Thymus (tissue), 11 donors: ENCODE measurements at regions not wholly inside any gene's neighbourhood (a gene's known extent, or its start where the extent isn't known, plus 50 kb on each side); places are given as distances from the start of the nearest gene placed in this dataset.
A peak's percentile ranks its signal among the peaks of the same experiment; 100 is the strongest.

Experiments used
- DNase-seq, 9 donors: peaks; one replicate each; pipeline ENCODE4 v3.0.0-alpha.2; 2013; ENCODE audit warnings: low spot score in 9 of 9, low read depth in 6 of 9, missing footprints in 1 of 9
- H3K27ac ChIP-seq, 2 donors: one replicate each; pipeline ENCODE4 v1.5.1; 2013; ENCODE audit warnings: control low read depth in 1 of 2, low read depth in 1 of 2, low read length in 1 of 2, mild to moderate bottlenecking in 1 of 2, moderate library complexity in 1 of 2
- H3K27me3 ChIP-seq, 2 donors: one replicate each; pipeline ENCODE4 v1.5.1; 2013; ENCODE audit warnings: low read length in 1 of 2; ENCODE audit not compliant: control insufficient read depth in 2 of 2, insufficient read depth in 1 of 2
- H3K36me3 ChIP-seq, 2 donors: one replicate each; pipeline ENCODE4 v1.5.1; 2013; ENCODE audit warnings: low read length in 1 of 2, mild to moderate bottlenecking in 1 of 2, moderate library complexity in 1 of 2; ENCODE audit not compliant: control insufficient read depth in 2 of 2, insufficient read depth in 2 of 2
- H3K4me1 ChIP-seq, 2 donors: one replicate each; pipeline ENCODE4 v1.5.1; 2013; ENCODE audit warnings: low read length in 2 of 2; ENCODE audit not compliant: control insufficient read depth in 2 of 2, insufficient read depth in 2 of 2
- H3K4me3 ChIP-seq, 2 donors: one replicate each; pipeline ENCODE4 v1.5.1; 2013; ENCODE audit warnings: low read length in 2 of 2, control low read depth in 1 of 2, mild to moderate bottlenecking in 1 of 2
- H3K9me3 ChIP-seq, 2 donors: one replicate each; pipeline ENCODE4 v1.5.1; 2013; ENCODE audit warnings: low read length in 1 of 2, mild to moderate bottlenecking in 1 of 2; ENCODE audit not compliant: control insufficient read depth in 2 of 2, insufficient read depth in 1 of 2
- WGBS: extraction: QIAGEN DNeasy Blood & Tissue Kit; methylation state at CpG from one replicate; pipeline ENCODE4 v1.1.7; 2013; 5-methylcytosine and 5-hydroxymethylcytosine counted together
- donor health status: healthy.

- no peaks in the 10 kb centered on the region for H3K36me3 ChIP-seq
- no peak overlapping the region for H3K4me3 ChIP-seq
- H3K27ac ChIP-seq: no peak overlapping the region
- H3K9me3 ChIP-seq: no peaks in the 10 kb centered on the region
- 95% methylated on average over 2 of the region's 2 CpGs for WGBS
- no peak for DNase-seq
- H3K4me1 ChIP-seq: no peaks in the 10 kb centered on the region
- H3K27me3 ChIP-seq: no peaks in the 10 kb centered on the region
Measured at GRCh38 chr11:114758627-114759026, 80.3 kb downstream of the NXPE2 start.

- WGBS: 5% methylated on average over 4 of the region's 4 CpGs
- Histone ChIP-seq H3K27me3 (no peaks in the 10 kb centered on the region), H3K9me3 (no peaks in the 10 kb centered on the region), H3K4me1 (no peaks in the 10 kb centered on the region), H3K27ac (no peak overlapping the region), H3K36me3 (no peaks in the 10 kb centered on the region), H3K4me3 (no peak overlapping the region)
- DNase-seq: peak in 1 of 9 donors; percentile 5
Measured at GRCh38 chr11:114762408-114762807, 84.1 kb downstream of the NXPE2 start.

- H3K27ac ChIP-seq: no peak overlapping the region
- H3K4me3 ChIP-seq: no peak overlapping the region
- no peaks in the 10 kb centered on the region for H3K9me3 ChIP-seq
- H3K36me3 ChIP-seq: no peaks in the 10 kb centered on the region
- no peaks in the 10 kb centered on the region for H3K27me3 ChIP-seq
- no peak for DNase-seq
- 92% methylated on average over 2 of the region's 2 CpGs for WGBS
- H3K4me1 ChIP-seq: no peaks in the 10 kb centered on the region
Measured at GRCh38 chr11:114764563-114764962, 86.2 kb downstream of the NXPE2 start.

- Histone ChIP-seq H3K36me3 (no peaks in the 10 kb centered on the region), H3K4me1 (no peaks in the 10 kb centered on the region), H3K4me3 (no peak overlapping the region), H3K9me3 (no peaks in the 10 kb centered on the region), H3K27me3 (no peaks in the 10 kb centered on the region), H3K27ac (no peak overlapping the region)
- no peak for DNase-seq
- WGBS: 86% methylated on average over 2 of the region's 2 CpGs
Measured at GRCh38 chr11:114771172-114771571, 92.8 kb downstream of the NXPE2 start.

GRCh38 chr11:114773541-114774338, 95.4 kb downstream of the NXPE2 start:
- H3K36me3 ChIP-seq: no peaks in the 10 kb centered on the region
- 70% methylated on average over 8 of the region's 8 CpGs for WGBS
- no peaks in the 10 kb centered on the region for H3K9me3 ChIP-seq
- no peaks in the 10 kb centered on the region for H3K4me1 ChIP-seq
- no peak overlapping the region for H3K4me3 ChIP-seq
- H3K27me3 ChIP-seq: no peaks in the 10 kb centered on the region
- H3K27ac ChIP-seq: no peak overlapping the region
- no peak for DNase-seq

- 55% methylated on average over 19 of the region's 19 CpGs for WGBS
- Histone ChIP-seq H3K27me3 (no peaks in the 10 kb centered on the region), H3K9me3 (no peaks in the 10 kb centered on the region), H3K27ac (no peak overlapping the region), H3K4me1 (no peaks in the 10 kb centered on the region), H3K4me3 (no peak overlapping the region), H3K36me3 (no peaks in the 10 kb centered on the region)
- peak in 1 of 9 donors; percentile 16 for DNase-seq
Measured at GRCh38 chr11:114774599-114775361, 96.5 kb downstream of the NXPE2 start.

GRCh38 chr11:114775875-114776621, 97.7 kb downstream of the NXPE2 start:
- no peaks in the 10 kb centered on the region for H3K27me3 ChIP-seq
- no peak for DNase-seq
- H3K36me3 ChIP-seq: no peaks in the 10 kb centered on the region
- H3K27ac ChIP-seq: no peak overlapping the region
- H3K4me3 ChIP-seq: no peak overlapping the region
- H3K9me3 ChIP-seq: no peaks in the 10 kb centered on the region
- H3K4me1 ChIP-seq: no peaks in the 10 kb centered on the region
- WGBS: 77% methylated on average over 19 of the region's 19 CpGs

GRCh38 chr11:114776956-114777355, 98.6 kb downstream of the NXPE2 start:
- Histone ChIP-seq H3K9me3 (no peaks in the 10 kb centered on the region), H3K4me1 (no peaks in the 10 kb centered on the region), H3K27ac (no peak overlapping the region), H3K36me3 (no peaks in the 10 kb centered on the region), H3K4me3 (no peak overlapping the region), H3K27me3 (no peaks in the 10 kb centered on the region)
- DNase-seq: no peak
- 78% methylated on average over 3 of the region's 3 CpGs for WGBS

- H3K36me3 ChIP-seq: no peaks in the 10 kb centered on the region
- H3K27ac ChIP-seq: no peak overlapping the region
- DNase-seq: no peak
- no peaks in the 10 kb centered on the region for H3K27me3 ChIP-seq
- 96% methylated on average over 10 of the region's 10 CpGs for WGBS
- H3K4me1 ChIP-seq: no peaks in the 10 kb centered on the region
- no peak overlapping the region for H3K4me3 ChIP-seq
- no peaks in the 10 kb centered on the region for H3K9me3 ChIP-seq
Measured at GRCh38 chr11:114779189-114779588, 100.9 kb downstream of the NXPE2 start.
